MG63 (cell line): ENCODE measurements at regions not wholly inside any gene's neighbourhood (a gene's known extent, or its start where the extent isn't known, plus 50 kb on each side); places are given as distances from the start of the nearest gene placed in this dataset.
"Not testable (repeated sequence)": the region's sequence is repeated elsewhere in the genome, so short reads cannot be mapped to it uniquely, and the experiment has no call there.

Source experiments
- DNase-seq: peaks from one replicate; pipeline ENCODE4 v3.0.0-alpha.2; 2020
- H3K27me3 ChIP-seq: fragments of 250-450 bp; sonication (Bioruptor Pico); 2 replicates; pipeline ENCODE4 v1.5.1; 2020; ENCODE audit warnings: mild to moderate bottlenecking, moderate library complexity
- H3K36me3 ChIP-seq: fragments of 250-450 bp; sonication (Bioruptor Pico); 2 replicates; pipeline ENCODE4 v1.5.1; 2020; ENCODE audit warnings: mild to moderate bottlenecking, moderate library complexity
- H3K4me3 ChIP-seq: fragments of 250-450 bp; sonication (Bioruptor Pico); 2 replicates; pipeline ENCODE4 v1.5.1; 2020; ENCODE audit warnings: mild to moderate bottlenecking, moderate library complexity
- H3K9me3 ChIP-seq: fragments of 250-450 bp; sonication (Bioruptor Pico); 2 replicates; pipeline ENCODE4 v1.5.1; 2020; ENCODE audit warnings: mild to moderate bottlenecking, moderate library complexity

- no peaks in the 10 kb centered on the region for H3K36me3 ChIP-seq
- no peaks in the 10 kb centered on the region for H3K9me3 ChIP-seq
- H3K27me3 ChIP-seq = no peaks in the 10 kb centered on the region; the same call in 1 of the 2 replicates
- no peak for DNase-seq
- H3K4me3 ChIP-seq = no peak overlapping the region
Observed at GRCh38 chr6:86471791-86472190, 465.5 kb upstream of the HTR1E start.

- H3K36me3 ChIP-seq = no peaks in the 10 kb centered on the region
- no peak overlapping the region for H3K4me3 ChIP-seq
- DNase-seq = no peak
- no peaks in the 10 kb centered on the region for H3K9me3 ChIP-seq
- no peaks in the 10 kb centered on the region for H3K27me3 ChIP-seq
Observed at GRCh38 chr6:86459978-86460377, 477.4 kb upstream of the HTR1E start.

DNA sequence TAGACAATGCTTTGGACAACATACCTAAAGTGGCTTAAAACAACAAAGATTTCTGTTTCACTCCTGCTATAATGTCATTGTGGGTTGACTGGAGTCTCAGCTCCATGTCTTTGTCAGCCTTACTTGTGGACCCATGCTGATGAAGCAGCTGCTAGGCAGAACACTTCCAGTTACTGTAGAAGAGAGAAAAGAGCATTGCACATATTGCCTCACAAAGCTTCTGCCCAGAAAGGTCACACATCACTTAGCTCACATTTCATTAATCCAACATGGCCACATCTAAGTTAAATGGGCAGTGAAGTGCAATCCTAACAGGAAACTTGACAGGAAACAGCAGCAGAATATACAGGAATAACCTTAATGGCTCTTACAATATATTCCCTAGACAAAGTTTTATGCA, 480.5 kb upstream of the HTR1E start:
- H3K9me3 ChIP-seq = no peaks in the 10 kb centered on the region
- no peak for DNase-seq
- no peaks in the 10 kb centered on the region for H3K36me3 ChIP-seq

GRCh38 chr6:86453232-86453631, 484.1 kb upstream of the HTR1E start:
- DNase-seq = no peak
- no peaks in the 10 kb centered on the region for H3K27me3 ChIP-seq
- no peaks in the 10 kb centered on the region for H3K36me3 ChIP-seq
- H3K4me3 ChIP-seq = no peak overlapping the region
- no peaks in the 10 kb centered on the region for H3K9me3 ChIP-seq

More for the DNA sequence above, 480.5 kb upstream of the HTR1E start:
- Histone ChIP-seq H3K27me3 (no peaks in the 10 kb centered on the region), H3K4me3 (no peak overlapping the region)

GRCh38 chr6:86448398-86448797, 488.9 kb upstream of the HTR1E start:
- no peak for DNase-seq
- Histone ChIP-seq H3K9me3 (no peaks in the 10 kb centered on the region), H3K4me3 (no peak overlapping the region), H3K27me3 (no peaks in the 10 kb centered on the region), H3K36me3 (no peaks in the 10 kb centered on the region)

- H3K27me3 ChIP-seq = no peaks in the 10 kb centered on the region
- H3K9me3 ChIP-seq = no peaks in the 10 kb centered on the region
- H3K4me3 ChIP-seq = no peak overlapping the region
- H3K36me3 ChIP-seq = no peaks in the 10 kb centered on the region
- DNase-seq = no peak
Observed at GRCh38 chr6:86440608-86441007, 496.7 kb upstream of the HTR1E start.

- Histone ChIP-seq H3K27me3 (no peaks in the 10 kb centered on the region), H3K9me3 (no peaks in the 10 kb centered on the region), H3K4me3 (no peak overlapping the region), H3K36me3 (no peaks in the 10 kb centered on the region)
- DNase-seq = no peak
Observed at GRCh38 chr6:86423571-86423970, 513.8 kb upstream of the HTR1E start.

- DNase-seq = no peak
- Histone ChIP-seq H3K4me3 (no peak overlapping the region), H3K36me3 (no peaks in the 10 kb centered on the region), H3K9me3 (no peaks in the 10 kb centered on the region), H3K27me3 (no peaks in the 10 kb centered on the region)
Observed at GRCh38 chr6:86412057-86412456, 525.3 kb upstream of the HTR1E start.

- no peaks in the 10 kb centered on the region for H3K27me3 ChIP-seq
- H3K9me3 ChIP-seq = no peaks in the 10 kb centered on the region
- no peak overlapping the region for H3K4me3 ChIP-seq
- no peaks in the 10 kb centered on the region for H3K36me3 ChIP-seq
- DNase-seq = no peak
Observed at GRCh38 chr6:86407128-86407527, 530.2 kb upstream of the HTR1E start.

- H3K9me3 ChIP-seq, H3K36me3 ChIP-seq, H3K4me3 ChIP-seq, DNase-seq, H3K27me3 ChIP-seq: not testable (repeated sequence)
Observed at GRCh38 chr6:86392850-86393249, 544.5 kb upstream of the HTR1E start.

DNA sequence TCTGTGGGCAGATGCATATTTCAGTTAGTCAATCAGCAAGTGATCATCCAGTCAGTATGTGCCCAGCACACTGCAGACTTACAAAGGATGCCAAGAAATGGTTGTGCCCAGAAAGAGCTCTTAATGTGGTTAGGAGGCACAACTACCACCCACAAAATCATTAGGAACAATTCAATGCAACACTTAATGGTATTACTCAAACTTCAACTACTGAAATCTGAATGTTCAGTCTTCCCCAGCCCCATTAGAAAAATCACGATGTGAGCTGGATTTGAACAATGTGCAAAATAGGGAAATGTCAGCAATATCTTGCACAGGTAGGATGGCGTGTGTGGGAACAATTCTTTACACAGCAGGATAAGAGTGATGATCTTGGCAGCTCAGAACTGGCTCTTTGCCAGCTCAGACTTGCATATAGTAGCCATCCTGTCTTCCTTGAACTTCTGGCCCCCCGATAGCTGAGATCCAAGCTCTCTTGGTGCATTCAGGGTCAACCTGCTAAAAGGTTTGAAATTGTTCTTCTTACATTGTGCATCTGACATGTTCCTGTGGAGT, 556.7 kb upstream of the HTR1E start:
- no peaks in the 10 kb centered on the region for H3K9me3 ChIP-seq
- no peak overlapping the region for H3K4me3 ChIP-seq
- H3K36me3 ChIP-seq = no peaks in the 10 kb centered on the region
- no peaks in the 10 kb centered on the region for H3K27me3 ChIP-seq
- DNase-seq = no peak

DNA sequence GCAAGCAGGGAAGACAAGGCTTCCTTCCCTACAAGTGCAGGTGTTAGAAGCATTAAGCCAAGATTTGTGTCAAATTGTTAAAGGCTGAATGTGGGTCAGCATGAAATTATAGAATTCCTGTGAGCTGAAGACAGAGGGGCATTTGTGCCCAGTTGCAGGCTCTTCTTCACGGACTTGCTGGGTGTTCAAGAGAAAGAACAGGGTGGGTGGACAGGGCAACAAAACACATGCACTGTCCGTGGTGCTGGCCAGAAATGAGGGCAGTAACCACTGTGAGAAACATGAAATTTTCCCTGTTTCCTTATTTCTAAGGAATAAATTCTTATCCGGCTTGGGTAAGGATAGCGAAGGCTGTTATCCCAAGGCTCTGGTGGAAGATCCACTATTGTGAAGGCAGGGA, 579.5 kb upstream of the HTR1E start:
- H3K9me3 ChIP-seq = no peaks in the 10 kb centered on the region
- H3K4me3 ChIP-seq = no peak overlapping the region
- no peak for DNase-seq
- no peaks in the 10 kb centered on the region for H3K27me3 ChIP-seq
- no peaks in the 10 kb centered on the region for H3K36me3 ChIP-seq

- no peaks in the 10 kb centered on the region for H3K36me3 ChIP-seq
- H3K27me3 ChIP-seq = no peaks in the 10 kb centered on the region
- DNase-seq = no peak
- no peaks in the 10 kb centered on the region for H3K9me3 ChIP-seq
- no peak overlapping the region for H3K4me3 ChIP-seq
Observed at GRCh38 chr6:86355271-86355670, 582.1 kb upstream of the HTR1E start.

GRCh38 chr6:86331919-86332318, 605.4 kb upstream of the HTR1E start:
- no peaks in the 10 kb centered on the region for H3K9me3 ChIP-seq
- no peak for DNase-seq
- no peaks in the 10 kb centered on the region for H3K27me3 ChIP-seq
- H3K4me3 ChIP-seq = no peak overlapping the region
- no peaks in the 10 kb centered on the region for H3K36me3 ChIP-seq

DNA sequence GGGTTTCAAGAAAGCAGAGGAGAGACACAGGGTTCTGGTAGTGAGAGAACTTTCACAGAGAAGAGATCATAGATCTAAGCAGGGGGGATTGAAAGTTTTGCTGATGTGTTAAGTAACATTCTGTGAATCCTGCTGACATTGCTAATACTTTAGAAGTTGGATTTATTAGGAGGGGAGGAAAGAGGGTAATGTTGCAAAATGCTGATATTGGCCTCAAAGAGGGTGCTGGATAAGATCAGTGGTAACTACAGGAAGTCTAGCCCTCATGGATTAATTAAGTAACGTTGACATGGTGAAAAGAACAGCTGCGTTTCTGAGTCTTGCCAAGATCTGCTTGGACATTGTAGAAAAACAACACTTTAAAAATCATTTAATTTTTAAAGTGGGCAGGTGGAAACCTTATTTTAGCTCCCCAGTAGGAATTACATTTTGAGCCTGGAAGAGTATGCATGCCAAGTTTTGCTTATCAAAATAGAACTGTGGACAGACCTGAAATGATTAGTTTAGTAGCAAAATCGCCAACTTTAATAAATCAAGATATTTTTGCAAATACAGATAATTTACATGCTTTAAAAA, 606.0 kb upstream of the HTR1E start:
- DNase-seq = no peak
- Histone ChIP-seq H3K4me3 (no peak overlapping the region), H3K27me3 (no peaks in the 10 kb centered on the region), H3K36me3 (no peaks in the 10 kb centered on the region), H3K9me3 (no peaks in the 10 kb centered on the region)

GRCh38 chr6:86306210-86306609, 631.1 kb upstream of the HTR1E start:
- no peak overlapping the region for H3K4me3 ChIP-seq
- no peaks in the 10 kb centered on the region for H3K36me3 ChIP-seq
- no peaks in the 10 kb centered on the region for H3K27me3 ChIP-seq
- H3K9me3 ChIP-seq = no peaks in the 10 kb centered on the region
- no peak for DNase-seq

- Histone ChIP-seq H3K9me3 (no peaks in the 10 kb centered on the region), H3K27me3 (no peaks in the 10 kb centered on the region), H3K4me3 (no peak overlapping the region), H3K36me3 (no peaks in the 10 kb centered on the region)
- DNase-seq = no peak
Observed at GRCh38 chr6:86285876-86286275, 643.2 kb upstream of the SYNCRIP start.

DNA sequence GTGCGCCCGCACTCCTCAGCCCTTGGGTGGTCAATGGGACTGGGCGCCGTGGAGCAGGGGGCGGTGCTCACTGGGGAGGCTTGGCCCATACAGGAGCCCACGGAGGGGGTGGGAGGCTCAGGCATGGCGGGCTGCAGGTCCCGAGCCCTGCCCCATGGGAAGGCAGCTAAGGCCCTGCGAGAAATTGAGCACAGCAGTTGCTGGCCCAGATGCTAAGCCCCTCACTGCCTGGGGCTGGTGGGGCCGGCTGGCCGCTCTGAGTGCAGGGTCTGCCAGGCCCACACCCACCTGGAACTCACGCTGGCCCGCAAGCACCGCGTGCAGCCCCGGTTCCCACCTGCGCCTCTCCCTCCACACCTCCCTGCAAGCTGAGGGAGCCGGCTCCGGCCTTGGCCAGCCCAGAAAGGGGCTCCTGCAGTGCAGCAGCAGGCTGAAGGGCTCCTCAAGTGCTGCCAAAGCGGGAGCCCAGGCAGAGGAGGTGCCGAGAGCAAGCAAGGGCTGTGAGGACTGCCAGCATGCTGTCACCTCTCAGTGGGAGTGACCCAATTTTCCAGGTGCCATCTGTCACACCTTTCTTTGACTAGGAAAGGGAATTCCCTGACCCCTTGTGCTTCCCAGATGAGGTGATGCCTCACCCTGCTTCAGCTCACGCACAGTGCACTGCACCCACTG, 642.3 kb upstream of the SYNCRIP start:
- H3K27me3 ChIP-seq, DNase-seq, H3K36me3 ChIP-seq, H3K9me3 ChIP-seq, H3K4me3 ChIP-seq: not testable (repeated sequence)
